Eye (tissue), 1 donor: ENCODE measurements at regions not wholly inside any gene's neighbourhood (a gene's known extent, or its start where the extent isn't known, plus 50 kb on each side); places are given as distances from the start of the nearest gene placed in this dataset.

ENCODE experiments used
- DNase-seq: peaks from one replicate; pipeline ENCODE4 v3.0.0-alpha.2; 2015

DNA sequence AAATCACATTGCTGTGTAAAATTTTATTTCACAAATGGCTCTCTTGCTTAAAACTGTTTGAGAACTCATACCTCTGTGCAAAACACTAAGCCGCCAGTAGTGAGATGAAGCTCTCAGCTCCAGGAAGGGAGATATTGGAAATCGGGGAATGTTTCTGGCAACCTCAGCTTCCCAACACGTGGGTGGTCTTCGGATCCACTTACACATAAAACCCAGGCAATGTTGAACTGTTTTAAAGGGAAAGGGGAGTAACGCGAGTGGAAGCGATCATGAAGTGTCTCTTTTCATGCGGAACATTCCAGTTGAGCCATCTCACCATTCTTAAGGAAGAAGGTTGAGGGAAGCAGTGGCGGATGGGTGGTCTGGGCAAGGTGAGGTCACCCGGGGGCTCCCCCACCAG, 136.8 kb downstream of the ASB1 start:
- no peak for DNase-seq

DNA sequence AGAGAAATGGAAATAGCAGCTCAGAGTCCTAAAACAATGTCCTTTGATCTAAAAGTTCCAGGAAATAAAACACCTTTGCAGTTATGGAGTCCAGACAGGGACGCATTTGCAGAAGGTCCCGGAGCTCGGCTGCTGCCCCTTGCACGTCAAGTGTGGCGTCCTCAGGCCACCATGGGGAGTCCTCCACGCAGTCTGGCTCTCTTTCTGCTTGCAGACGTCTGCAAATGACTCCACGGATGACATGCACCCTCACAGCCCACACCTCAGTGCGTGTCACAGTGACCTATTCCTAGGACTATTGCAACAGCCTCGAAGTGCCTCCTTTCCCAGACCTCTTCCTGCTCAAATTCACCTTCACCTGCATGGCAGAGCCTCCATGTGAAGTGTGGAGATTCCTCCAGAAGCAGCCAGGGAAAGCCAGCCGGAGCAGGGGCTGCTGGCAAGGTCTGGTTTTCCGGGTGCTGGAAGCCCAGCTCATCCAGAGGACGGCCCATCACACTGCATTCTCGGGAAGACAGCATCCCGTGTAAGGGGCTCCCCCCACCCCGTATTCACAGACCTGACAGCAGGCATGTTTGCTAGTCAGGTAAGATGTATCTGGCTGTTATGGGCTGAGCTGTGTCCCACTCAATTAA, 137.7 kb downstream of the ASB1 start:
- no peak for DNase-seq

DNA sequence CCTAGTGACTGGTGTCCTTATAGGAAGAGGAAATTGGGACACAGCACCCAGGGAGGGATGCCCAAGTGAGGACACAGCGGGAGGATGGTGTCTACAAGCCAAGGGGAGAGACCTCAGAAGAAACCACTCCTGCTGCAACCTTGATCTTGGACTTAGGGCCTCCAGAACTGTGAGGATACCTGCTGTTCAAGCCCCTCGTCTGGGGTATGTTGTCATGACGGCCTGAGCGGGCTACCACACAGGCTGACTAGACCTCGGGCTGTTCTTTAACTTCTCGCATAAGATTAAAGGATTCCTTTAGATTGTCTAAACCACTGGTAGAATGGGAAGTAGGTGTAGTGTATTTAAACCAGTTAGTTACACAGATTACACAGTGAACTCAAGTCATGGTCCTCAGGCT, 138.3 kb downstream of the ASB1 start:
- DNase-seq = no peak

DNA sequence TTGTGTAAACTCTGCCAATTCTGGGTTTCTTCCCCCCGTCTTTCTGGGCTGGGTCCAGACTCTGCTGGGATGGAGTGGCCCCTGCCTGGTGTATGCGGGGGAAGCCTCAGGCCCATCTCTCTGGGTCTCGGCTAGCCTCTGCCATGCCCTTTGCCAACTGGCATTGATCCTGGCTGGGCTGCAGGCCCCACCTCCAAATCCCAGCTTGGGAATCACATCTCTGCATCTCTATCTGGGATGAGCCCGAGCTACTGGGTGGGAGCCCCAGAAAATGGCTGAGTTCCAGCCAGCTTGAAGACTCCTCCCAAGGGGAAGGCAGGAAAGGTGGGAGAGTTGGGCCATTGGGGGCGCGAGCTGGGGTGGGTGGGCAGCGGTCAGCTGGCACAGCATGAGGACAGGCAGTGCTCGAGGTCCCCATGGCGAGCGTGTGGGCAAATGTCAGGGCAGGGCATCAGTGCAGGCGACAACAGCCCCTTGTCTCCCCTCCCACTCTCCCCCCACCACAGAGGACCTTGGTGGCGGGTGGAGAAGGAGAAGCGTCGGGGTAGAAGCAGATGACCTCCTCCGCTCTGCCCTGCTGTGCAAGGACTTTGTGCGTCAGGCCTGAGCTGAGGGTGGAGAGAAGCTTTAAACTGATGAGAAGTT, 139.4 kb downstream of the ASB1 start:
- no peak for DNase-seq

DNA sequence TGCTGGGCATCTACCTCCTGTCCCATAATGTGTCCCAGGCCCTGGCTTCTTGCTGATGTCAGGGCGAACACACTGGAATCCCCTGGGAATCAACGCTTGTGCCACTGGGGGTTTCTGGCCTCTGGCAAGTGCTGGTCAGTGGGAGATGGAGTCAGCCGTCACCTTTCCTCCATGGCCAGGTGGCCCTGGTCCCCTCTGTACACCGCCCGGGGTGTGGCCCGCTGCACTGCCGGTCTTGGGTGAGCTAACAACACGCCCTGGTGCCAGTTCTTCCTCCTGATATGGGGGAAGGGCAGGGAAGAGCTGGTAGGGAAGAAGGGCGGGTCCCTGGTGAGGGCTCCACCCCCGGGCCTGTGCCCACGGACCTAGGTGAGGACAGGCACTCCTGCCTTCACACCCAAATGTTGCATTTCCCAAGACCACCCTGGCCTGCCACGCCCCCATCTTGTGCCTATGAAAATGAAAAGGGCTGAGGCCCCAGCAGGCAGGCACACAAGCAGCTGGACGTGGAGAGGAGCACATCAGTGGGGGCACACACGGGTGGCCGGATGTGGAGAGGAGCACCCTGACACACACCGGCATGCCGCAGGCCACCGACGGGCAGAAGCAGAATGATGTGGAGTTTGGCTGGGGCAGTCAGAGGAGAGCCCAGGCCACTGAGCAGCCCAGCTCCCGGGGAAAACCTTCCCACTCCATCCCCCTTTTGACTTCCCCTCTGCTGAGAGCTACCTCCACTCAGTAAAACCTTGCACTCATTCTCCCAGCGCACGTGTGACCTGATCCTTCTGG, 140.5 kb downstream of the ASB1 start:
- no peak for DNase-seq

DNA sequence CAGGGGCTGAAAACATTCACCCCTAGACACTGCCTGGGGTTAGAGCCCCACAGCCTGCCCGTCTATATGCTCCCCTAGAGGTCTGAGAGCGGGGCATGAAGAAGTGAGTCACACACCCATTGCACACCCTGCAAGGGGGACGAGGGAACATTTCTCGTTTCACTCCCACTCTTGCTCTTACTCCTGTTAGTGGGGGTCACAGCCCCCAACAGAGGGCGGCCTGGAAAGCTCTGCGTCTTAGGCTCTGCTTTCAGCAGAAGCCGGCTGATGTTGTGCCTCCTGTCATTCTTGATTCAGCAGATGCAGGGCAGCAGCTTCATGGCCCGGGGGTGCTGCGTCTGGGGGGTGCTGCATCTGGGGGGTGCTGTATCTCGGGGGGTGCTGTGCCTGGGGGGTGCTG, 141.3 kb downstream of the ASB1 start:
- DNase-seq = no peak

DNA sequence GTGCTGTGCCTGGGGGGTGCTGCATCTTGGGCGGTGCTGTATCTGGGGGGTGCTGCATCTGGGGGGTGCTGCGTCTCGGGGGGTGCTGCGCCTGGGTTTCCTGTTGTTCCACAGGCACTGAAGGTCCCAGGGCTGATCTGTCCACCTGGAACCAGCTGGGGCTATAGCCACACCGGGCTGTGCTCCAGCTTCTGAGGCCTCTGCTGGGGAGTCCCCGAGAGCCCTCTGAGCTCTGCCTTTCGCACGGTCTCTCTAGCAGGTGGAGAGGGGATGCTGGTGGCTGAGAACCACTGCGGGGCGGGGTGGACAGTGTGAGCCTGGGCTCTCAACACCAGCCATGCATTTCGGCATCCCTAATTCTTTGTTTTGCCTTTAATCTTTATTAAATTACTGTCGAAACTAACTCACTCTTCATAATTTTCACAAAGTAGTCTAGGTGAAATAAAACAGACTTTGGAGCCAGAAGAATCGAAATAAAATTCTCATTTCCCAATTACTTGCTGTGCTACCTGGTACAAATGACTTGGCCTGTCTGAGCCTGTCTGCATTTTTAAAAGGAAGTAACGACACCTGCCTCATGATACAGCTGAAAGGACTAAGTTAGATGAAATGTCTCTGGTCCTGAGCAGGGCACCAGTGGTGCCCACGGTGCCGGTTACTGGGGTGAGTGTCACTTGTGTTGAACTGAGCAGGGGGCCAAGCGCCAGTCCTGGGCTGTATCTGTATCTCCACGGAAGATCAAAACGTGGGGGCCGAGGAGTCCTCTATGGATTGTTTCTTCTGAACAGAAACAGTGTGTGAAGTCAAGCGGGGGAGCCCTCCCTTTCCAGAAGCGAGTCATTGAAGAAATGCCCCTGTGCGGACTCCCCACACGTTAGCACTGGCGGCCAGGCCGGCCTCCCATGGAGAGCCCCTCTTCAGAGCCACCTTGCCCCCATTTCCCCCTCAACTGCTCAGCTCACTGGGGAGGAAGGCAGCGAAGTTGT, 142.0 kb downstream of the ASB1 start:
- DNase-seq = no peak

DNA sequence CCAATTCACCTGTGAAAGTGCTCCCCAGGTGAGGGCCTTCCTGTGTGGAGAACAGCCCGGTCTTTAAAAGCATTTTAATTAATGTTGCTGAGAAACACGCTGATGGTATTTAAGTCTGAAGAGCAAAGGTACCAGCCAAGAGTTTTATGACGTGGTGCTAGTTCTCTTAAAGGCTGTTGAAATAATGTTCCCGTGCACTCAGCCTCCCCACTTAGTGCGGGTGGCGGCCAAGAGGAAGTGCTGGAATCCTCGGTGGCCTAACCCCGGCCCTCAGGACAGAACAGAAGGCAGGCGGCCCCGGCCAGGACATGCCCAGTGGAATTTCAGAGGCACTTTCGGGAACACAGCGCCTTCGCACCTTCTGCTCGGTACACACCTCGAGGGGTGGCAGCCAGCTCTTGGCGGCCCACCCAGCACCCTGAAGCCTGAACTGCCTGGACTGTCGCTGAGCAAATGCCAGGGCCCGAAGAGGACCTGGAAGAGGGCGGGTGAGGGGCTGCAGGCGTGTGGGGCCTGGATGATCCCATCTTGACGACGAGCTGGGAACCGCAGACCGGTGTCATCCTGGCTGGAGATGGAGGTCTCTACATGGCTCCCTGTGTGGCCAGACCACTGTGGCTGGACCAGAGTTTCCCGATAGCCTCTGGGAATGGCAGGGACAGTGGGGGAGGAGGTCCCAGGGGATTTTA, 142.9 kb downstream of the ASB1 start:
- DNase-seq = no peak

DNA sequence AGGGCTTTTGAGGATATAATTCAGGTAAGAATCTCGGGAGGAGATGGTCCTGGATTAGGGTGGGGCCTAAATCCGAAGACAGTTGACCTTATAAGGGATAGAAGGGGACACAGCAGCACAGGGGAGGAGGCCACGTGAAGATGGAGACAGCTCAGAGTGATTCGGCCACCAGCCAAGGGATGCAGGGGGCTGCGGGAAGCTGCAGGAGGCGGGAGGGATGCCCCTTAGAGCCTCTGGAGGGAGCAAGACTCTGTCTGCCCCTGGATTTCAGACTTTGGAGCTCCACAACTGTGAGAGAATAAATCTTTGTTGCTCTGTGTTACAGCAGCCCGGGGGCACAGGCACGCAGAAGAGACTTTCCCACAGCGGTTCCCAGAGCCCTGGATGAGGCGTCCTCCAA, 143.7 kb downstream of the ASB1 start:
- DNase-seq = no peak

DNA sequence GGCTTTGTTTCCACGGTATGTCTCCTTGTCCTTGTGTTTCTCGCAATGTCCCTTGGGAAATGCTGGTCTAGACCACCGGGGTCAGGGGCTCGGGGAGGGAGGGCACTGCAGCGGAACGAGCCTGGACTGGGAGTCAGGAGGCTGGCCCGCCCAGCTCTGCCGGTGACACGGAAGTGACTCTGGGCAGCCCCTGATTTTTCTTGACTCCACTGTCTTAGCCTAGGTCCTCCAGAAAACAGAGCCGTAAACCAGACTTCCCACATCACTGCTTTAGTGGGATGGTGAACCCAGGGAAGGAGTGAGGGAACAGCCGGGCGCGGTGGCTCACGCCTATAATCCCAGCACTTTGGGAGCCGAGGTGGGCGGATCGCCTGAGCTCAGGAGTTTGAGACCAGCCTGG, 144.2 kb downstream of the ASB1 start:
- no peak for DNase-seq

DNA sequence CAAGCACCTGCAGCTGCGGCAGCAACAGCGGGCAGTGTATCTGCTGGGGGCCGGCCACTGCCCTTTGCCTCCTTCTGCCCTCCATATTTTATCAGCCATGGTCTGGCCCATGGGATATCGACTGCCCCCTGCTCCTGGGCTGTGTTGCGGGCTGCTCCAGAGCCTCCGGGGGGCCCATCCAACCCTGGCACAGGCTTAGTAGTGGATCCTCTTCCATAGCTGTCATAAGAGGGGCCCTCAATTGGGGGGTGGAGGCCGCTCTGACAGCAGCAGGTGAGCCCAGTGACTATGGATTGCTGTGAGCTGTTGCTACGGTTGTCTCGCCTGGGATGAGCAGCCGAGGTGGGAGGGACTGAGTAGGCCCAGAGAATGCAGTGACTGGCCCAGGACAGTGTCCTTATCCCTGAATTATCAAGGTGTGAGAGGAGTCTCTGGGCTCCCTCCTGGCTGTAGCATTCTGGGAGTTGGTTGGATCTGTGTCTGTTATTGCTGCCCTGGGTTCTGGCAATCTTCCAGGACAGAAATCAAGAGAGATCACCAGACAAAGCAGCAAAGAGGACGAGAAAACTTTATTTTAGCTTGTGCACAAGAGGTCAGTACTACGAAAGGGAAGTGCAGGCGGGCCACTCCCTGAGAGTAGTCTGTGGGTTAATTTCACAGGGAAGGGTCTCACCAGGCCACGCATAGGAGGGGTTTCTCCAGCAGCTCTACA, 145.1 kb downstream of the ASB1 start:
- DNase-seq = no peak

DNA sequence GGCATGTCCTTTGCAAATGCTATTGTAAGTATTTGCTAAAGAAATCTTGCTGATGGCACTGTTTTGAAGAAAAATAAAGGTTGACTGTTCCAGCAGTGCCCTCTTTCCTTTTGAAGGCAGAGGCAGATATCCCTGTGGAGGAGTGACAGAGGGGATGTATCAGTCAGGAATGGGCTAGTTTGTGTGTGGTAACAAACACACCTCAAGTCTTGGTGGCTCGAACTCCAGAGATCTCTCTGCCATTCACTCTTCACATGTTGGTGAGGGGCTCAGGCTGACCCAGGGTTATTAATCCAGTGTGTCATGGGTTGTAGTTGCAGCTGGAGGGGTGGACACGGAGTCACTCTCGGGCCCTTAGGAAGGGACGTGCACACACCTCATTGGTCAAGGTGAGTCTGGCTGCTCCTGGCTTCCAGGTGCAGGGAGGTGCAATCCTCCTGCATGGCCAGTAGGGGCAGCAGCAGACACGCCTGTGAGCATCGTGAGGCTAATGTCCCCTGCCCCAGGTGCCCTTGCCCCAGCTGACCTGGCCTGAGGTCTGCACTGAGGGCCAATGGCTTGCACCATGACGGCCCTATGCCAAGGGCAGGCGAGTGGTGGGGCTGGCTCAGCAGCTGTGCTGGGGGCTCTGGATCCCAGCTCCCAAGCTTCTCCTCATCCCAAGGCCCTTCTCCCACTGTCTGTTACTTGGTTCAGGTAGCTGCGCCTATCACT, 146.5 kb downstream of the ASB1 start:
- DNase-seq = no peak

DNA sequence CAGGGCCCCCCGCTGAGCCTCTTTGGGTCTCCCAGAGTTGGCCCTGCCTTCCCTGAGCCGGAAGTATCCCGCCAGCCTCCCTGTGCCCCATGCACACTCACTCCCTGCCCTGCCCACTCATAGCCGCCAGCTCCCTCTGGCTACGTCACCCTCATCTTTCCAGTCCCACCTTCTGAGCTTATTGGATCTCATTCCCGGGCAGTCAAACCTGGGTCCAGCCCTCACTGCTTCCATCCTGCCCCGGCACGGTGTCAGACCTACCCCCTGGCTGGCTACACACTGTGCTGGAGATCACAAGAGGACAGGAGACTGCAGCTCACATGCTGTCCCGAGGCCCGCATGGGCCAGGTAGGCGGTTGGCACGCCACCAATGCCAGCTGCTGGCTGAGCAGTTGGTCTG, 147.2 kb downstream of the ASB1 start:
- DNase-seq = no peak

DNA sequence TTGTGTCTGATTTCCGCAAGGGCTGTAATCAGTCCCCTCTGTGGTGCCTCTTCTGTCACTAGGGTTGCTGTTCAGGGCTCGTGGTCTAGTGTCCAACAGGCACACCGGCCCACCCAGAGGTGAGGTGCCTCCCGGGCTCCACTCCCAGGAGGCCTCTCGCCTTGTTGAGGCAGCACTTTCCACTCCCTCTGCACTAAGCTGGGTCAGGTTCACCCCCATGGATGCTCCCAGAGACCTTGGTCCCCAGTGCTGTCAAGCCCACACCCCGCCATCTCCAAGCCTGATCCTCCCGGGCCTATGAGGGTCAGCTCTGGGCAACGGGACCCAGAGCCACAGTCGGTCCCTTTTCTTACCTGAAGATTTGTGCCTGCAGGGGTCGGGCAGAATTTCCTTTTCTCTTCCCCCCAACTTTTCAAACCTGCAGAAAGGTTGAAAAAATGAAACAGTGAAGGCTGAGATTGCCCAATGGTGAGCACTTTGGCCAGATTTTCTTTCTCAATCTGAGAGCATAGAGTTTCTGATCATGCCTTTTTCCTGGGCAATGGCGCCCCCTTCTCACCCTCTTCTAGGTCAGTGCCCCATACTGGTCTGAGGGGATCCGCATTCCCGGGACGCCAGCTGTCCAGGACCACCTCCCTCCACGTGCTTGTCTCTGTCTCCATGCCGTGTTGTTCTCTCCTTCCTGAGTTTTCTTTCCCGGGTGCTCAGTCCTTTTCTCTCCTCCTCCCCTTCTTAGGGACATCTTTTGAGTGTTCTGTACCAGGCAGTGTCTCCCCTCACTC, 148.0 kb downstream of the ASB1 start:
- no peak for DNase-seq

DNA sequence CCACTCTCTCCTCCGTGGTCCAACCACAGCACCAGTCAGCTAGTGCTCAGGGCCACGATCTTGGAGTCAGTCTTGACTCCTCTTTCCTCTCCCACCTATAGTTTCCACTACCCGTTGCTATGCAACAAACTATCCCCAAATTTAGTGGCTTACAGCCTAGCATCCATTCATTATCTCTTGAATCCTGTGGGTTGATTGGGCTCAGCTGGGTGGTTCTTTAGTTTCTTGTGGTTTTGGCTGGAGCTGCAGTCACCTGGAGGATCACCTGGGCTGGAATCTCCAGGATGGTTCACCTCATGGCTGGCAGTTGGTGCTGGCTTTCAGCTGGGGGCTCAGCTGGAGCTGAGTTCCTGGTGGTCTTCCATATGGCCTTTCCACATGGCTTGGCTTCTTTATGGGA, 149.9 kb downstream of the ASB1 start:
- no peak for DNase-seq

DNA sequence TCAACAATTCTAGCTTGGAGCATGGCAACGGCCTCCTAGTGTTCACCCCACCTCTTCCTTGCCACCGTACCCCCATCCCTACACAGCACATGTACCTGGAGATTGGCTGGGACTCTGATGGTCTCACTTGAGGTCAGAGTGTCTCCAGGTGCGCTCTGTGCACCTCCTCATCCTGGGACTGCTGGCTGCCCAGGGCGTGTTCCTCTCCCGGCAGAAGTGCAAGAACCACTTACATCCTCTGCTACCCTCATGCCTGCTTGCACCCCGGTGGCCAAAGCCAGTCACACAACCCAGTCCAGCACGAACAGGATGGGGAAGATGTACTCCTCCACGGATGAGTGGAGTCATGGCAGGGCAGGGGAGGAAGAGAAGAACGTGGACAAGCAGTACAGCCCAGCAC, 151.5 kb downstream of the ASB1 start:
- DNase-seq = no peak

DNA sequence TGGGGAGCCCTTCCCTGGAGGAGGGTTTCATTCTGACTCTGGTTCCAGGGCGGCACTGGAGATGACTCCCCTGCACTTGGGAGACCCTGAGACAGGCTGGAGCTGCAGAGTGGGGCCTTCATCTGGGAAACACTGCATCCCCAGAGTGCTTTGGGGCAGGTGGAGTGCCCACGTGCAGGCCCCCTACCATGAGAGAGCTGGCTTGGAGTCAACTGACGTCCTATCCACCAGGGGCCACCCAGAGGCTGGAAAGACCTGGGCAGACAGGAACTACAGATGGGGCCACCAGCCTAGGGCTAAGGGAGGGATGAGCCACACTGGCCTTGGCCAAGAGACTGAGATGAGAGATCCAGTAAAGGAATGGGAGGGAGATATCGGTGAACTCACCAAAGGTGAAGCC, 153.8 kb downstream of the ASB1 start:
- DNase-seq = no peak

DNA sequence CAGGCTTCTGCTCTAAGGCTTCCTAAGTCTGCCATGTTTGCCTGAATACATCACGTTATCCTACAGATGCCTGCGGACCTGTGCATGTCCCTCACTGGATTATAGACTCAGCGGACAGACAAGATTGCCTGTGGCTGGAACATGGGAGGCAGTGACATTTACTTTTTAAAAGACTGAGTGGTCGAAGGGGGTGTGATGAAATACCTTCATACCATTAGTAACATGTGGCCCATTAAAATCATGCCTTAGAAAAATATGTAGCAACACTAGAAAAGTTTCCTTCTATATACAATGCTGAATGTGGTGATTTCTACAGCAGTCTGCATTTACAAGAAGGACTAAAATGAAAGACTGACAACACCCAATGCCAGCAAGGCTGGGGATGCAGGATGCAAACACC, 154.4 kb downstream of the ASB1 start:
- DNase-seq = no peak

DNA sequence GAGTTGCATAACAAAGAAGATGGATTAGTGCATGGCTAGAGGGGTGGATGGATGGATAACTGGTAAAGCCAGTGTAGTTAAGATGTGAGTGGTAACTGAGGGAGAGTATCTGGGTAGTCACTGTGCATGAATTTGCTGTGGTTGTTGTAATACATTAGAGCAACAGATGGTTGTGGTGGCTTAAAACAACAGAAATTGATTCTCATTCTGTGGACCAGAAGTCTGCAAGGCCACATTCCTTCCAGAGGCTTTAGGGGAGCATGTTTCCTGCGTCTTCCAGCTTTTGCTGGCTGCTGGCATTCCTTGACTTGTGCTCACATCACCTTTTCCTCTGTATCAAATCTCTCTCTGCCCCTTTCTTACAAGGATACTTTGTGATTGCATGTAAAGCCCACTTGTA, 155.4 kb downstream of the ASB1 start:
- no peak for DNase-seq

DNA sequence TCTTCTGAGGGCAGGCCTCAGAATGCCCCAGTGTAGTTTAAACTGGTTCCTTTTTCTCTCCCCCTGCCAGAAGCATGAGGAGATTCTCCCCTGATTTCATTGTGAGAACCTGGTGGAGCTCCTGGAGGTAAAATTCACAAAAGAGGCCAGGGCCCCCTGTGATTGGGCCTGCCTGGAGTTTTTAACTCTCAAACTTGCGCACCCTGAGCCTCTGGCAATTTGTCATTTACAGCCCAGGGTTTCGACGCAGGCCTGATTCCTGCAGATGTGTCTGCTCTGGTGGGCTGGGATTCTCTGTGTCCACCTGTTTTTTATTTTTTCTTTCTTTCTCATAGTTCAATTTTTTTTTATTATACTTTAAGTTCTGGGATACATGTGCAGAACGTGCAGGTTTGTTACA, 157.9 kb downstream of the ASB1 start:
- DNase-seq = no peak
